GM21737 (cell line): ENCODE measurements at regions not wholly inside any gene's neighbourhood (a gene's known extent, or its start where the extent isn't known, plus 50 kb on each side); places are given as distances from the start of the nearest gene placed in this dataset.

Source experiments
- ATAC-seq: cut with Tn5 transposase; IDR thresholded peaks from one replicate; pipeline ENCODE4 v1.9.1; 2021; ENCODE audit warnings: mild to moderate bottlenecking, moderate library complexity; ENCODE audit not compliant: unreplicated experiment

DNA sequence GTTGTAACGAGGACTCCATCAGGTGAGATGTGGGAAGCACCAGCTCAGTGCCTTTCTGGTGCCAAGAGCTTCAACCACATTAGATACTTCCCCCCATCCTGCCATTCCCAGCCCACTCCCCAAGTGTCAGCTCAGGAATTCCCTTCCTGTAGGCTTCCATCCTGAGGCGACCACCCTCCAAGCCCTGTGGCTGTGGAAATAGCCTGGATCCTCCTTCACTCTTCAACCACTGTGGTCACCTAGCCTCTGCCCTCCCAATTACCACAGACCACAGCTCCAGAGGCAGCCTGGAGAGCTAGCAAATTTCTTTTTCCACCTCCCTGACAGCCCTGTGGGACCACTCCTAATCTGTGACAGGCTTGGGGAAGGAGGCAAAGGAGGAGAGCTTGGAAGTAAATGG, 219.8 kb upstream of the MAP3K1 start:
- no peak for ATAC-seq

DNA sequence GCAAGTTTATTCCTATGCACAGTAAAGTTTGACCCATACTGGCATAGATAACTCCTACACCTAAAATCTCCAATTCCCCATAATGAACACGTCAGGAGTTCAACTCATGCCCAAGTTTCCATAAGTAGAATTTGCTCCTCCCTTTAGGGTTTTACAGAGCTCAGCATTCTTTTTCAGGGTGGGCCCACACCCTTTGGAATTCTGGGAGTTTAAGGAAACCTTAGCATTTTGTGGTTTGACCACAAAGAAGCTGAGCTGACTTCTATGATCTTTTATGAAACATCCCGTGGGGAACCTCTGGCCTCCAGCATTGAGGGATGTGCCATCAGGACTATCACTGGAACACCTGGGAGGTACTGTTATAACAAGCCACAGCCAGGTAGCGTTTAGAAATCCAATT, 220.6 kb upstream of the MAP3K1 start:
- no peak for ATAC-seq

DNA sequence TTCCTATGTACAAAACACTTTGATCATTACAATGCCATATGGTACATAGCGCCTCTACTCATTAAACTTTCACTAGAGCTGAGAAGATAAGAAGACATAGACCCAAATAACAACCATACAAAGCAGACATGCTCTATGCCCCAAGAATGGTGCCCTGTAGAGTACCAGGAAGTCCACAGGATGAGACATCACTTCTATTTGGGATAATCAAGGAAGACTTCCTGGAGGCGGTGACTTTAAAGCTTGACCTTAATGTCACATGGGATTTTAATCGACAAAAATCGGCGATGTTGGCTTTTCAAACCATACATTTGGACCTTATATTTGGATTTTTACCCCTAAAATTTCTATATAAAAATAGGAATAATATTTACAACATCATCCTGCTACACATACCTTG, 224.3 kb upstream of the MAP3K1 start:
- ATAC-seq, result no peak

DNA sequence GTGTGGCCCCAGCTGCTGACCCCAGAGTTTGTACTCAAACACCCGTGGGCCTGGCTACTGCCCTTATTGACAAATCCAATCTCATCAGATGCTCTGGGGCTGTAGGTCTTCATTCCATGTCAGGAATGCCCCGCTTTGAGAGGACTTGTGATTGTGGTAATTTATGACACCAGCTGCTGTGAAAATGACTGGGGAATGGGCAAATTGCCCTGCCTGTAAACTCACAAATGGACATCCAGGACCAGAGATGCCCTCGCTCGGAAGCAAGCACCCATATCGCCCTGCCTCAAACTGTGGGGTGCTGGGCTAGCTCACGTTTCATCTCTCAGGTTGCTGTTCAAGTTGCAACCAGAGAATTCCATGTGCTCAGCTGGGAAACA, 225.9 kb upstream of the MAP3K1 start:
- no peak for ATAC-seq

DNA sequence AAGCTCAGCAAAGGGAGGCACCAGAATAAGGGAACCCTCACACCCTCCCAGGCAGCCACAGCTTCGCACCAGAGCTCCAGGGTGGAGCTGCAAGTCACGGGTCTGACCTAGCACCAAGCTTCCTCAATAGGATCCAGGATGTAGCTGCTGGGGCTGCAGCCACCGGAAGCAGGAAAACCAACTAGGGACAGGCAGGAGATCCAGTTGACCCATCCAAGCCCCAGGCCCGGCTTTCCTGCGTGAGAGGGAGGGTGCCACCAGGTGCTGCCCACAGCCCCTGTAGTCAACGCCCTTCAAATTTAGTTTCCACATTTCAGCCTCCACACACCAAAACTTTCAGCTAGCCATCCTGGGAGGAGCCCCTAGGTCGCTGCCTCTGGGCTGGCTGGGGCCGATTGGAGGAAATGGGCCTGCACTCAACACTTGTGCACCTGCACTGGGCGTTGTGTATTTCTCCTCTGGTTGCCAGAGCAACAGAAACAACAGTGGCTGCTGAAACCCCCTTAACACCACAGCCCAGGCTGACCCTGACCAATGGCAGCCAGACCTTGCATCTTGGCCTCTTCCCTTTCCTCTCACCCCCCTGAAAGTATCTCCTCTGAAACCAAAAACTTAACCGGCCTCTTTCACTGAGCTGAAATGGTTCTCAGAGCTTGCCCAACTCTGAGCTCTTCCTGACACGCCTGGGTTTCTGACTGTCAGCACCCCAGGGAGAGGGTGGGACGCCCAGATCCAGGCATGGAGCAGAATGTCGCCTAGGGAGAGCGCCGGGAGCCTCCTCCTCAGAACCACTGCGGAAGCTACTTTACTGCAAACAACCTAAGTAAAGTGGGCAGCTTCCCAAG, 226.5 kb upstream of the MAP3K1 start:
- ATAC-seq, result peak; percentile 98

DNA sequence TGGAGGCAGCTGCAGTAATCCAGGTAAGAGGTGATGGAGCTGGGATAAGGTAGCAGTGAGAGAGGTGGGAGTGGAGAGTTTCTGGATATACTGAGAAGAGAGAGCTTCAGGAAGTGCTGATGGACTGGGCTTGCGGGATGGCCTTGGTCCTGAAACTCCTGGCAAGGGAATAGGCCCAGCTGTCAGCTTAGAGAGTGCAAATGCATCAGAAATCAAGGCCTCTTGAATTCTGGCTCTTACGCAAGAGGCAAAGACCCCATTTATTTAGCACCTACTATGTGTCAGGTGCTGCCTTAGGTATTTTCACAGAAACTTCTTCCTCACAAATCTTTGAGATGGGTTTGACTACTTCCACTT, 227.2 kb upstream of the MAP3K1 start:
- no peak for ATAC-seq

DNA sequence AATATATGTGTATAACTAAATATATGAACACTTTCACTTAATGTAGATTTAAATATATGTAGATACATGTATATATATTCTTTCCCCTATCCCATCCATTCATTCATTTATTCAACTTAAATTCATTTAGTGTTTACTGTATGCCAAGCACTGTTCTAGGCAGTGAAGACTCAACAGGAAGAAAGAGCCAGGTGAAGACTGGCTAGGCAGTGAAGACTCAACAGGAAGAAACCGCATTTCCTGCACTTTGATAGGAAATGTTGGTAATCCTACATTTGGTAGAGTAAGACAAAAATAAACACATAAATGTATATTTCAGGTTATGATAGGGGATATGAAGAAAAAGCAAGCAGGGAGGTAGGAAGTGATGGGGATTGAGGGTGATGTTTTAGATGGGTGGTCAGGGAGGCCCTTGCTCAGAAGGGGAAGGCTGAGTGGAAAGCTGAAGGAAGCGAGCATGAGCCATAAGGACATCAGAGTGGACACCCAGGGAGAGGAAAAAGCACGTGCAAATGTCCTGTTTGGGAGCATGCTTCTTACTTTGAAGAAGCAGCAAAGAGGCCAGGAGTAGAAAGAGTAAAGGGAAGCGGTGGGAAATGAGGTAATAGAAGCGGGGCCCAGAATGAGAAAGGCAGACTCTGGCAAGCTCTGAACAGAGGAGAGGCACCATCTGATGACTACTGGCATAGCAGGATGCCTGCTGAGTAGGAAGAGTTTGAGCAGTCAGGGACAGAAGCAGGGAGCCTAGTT, 227.8 kb upstream of the MAP3K1 start:
- no peak for ATAC-seq

DNA sequence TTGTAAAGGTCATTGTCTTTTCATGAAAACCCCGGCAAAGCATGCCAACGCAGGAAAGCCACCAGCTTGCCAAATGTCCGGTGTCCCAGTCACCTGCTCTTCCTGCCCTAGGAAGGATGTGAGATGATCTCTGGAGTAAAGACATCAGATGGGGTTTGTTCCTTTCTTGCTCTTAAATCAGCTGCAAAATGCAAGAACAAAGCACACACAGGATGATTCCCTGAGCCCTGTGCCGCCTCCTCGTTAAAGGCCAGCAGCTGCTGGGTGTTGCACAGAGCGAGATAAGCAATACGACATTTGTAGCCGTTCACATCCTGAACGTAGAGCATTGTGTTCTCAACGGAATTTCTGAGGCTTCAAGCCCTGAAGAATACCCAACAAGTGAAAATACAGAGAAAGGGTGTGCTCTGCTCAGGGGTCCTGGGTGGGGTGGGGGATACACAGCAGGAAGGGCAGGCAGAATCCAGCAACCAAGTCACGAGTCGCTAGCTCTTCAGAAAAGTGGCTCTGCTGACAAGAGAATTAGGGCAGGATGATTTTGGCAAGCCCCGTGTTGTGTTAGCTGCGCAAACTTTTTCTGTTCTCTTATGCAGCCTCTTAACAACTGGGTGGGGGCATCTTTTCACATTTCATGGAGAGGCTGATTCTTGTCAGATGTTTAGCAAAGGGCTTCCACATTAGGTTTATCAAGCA, 229.2 kb upstream of the MAP3K1 start:
- no peak for ATAC-seq

DNA sequence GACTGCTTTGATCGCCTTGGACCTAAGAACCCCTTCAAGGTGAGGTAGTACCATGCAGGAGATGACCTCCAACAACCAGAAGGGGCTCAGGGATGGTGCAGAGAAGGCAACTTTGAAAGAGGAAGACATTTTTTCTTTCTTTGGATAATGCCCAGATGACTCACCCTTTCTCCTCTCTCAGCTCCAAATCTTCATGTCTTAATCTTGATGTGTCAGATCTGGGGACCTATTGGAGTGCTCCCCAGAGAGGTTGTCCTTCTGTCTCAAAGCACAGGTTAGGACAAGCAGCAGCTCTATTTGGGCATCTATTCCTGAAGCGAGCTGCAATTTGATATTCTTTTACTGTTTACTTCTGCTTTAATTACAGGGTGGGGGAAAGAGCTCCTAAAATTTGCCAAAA, 229.9 kb upstream of the MAP3K1 start:
- ATAC-seq, result no peak

DNA sequence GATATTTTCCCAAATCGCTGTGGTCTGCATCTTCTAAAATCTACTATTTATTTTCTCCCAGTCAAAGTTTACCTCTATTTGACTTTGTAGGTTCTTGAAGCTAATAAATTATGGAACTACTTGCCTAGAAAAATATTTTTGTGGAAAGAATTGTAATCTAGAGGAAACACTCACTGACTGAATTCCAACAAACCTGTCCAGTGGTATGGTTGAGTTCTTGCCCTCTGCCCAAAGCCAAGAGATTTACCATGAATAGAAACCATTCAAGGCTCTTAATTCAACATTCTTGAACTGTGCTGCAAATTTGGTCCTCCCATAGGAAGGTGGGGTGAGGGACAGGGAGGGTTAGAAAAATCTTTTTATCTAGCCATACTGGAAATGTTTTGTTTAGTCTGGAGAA, 233.9 kb upstream of the MAP3K1 start:
- ATAC-seq, result no peak

DNA sequence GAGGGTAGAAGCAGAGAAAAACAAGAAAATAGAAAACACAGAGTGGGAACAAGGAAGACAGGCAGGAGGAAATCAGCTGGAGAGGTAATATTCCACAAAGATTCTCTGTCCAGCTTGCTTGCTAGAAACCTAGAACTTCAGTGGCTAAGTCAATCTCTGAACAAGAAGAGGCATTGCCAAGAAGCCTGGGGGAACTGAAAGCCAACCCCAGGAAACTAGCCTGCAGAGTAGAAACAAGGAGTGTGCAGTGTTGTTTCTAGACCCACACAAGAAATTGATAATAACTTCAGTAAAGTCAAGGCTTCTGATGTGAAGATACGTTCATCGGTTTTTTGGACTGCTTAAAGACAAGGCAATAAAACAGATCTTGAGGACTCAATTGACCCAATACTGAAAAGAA, 234.5 kb upstream of the MAP3K1 start:
- ATAC-seq, result no peak

DNA sequence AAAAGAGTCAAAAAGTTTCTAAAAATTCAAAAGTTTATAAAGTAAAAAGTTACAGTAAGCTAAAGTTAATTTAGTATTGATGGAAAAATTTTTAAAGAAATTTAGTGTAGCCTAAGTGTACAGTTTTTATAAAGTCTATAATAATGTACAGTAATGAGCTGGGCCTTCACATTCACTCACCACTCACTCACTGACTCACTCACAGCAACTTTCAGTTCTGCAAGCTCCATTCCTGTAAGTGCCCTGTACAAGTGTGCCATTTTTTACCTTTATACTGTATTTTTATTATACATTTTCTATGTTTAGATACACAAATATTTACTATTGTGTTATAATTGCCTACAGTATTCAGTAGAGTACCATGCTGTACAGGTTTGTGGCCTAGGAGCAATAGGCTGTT, 239.5 kb upstream of the MAP3K1 start:
- no peak for ATAC-seq

DNA sequence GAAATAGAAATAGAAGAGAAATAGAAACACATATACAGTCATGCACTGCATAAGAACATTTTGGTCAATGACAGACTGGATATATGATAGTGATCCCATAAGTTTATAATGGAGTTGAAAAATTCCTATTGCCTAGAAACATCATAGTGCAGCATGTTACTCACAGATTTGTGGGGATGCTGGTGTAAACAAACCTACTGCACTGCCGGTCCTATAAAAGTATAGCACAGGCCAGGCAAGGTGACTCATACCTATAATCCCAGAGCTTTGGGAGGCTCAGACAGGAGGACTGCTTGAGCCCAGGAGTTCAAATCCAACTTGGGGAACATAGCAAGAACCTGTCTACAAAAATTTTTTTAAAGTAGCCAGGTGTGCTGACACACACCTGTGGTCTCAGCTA, 240.6 kb upstream of the MAP3K1 start:
- no peak for ATAC-seq

DNA sequence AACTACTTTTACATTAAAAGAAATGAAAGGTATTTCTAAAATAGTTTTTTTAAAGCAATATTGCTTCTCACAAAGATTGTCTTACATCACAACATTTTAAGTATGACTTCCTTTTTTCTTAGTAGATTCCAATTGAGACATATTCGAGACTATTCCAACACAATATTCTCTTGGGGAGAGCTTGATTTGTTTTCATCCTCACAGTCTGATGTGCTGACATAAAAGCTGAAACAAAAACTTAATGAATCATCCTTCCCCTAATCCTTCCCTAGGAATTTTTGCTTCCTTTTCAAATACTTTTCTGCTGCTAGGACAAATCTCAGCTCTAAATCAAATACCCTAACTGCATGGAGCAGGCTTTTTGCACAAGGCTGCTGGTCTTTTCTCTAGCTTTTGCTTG, 245.8 kb upstream of the MAP3K1 start:
- no peak for ATAC-seq

DNA sequence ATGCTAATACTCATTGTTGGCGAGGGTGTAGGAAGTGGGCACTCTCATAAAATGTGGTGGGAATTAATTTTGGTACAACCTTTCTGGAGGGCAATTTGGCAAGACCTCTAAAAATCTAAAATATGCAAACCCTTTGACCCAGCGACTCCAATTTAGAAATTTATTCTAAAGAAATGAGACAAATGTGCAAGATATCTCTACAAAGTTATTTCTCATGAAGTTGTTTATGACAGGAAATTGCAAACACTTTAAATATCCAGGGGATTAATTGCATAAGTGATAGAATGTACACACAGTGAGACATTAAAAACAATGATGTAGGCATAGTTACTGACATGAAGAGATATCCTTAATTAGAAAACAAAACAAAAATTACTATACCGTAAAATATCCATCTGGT, 246.3 kb upstream of the MAP3K1 start:
- no peak for ATAC-seq

DNA sequence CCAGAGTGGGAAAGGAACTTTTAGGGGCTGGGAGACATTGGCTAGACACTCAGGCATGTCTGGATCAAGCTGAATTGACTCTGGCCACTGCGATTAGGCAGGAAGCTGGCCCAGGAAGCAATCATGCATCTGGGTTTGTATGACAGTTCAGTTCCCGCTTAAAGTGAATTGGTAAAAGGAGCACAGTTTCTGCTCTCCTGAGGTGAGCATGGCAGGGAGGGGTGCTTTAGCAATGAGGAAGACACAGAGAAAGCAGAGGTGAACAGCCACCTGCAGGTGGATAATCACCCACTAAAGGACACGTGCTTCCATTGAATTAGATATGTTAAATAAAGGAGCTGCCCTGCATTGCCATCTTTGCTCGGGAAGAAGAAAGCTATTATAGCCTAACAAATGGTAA, 248.1 kb upstream of the MAP3K1 start:
- no peak for ATAC-seq

DNA sequence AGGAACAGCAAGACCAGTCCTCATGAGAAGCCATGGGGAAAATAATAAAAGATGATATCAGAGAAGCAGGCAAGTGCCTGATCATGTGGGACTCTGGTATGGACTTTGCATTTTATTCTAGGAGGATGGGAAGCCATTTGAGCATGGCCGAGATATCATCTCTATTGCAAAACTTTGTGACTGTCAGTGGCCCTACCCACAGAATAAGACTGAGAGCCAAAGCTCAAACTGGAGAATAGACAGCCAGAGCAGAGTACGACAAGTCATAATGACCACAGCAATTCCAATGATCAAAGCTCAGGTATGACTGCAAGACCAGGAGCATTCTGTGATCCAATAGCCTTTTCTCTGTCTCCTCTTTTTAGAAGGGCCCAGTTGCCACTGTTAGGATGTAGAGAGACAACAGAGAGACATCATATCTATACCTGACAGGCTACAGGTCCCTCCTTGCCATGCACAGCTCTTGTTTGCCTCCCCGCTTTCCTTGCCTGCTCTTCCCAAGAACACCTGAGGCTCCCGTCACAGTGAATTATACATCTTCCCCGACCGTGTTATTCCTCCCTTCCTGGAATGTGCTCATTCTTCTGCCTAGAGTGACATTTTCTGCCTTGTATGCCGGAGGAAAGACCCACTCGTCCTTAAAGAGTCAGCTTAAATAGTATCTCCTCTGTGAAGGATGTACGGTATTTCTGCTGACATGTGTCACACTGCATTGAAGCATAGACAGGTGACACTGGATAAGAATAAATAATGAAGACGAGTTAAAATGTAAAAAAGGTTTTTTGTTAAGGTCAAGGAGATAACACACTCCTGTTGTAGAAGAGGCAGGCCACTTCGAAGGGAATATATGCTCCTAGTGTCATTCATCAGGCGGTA, 248.7 kb upstream of the MAP3K1 start:
- ATAC-seq, result no peak

DNA sequence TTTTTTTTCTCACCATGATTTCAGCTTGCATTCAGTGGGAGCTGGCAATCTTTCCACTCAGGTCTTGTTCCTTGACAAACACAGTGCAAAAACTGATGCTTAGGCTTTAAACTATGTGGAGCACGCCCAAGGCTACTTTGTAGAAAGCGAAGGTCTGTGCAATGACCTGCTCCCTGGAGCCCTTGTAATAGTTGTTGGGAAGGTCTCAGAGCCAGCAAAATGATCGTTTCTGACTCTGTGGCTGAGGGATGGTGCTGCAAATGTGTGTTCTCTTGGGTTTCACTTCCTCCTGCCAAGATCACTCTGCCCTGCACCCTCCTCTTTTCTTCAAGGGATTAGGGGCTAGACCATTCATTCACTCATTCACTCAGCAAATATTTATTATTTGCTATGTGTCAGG, 249.7 kb upstream of the MAP3K1 start:
- no peak for ATAC-seq

DNA sequence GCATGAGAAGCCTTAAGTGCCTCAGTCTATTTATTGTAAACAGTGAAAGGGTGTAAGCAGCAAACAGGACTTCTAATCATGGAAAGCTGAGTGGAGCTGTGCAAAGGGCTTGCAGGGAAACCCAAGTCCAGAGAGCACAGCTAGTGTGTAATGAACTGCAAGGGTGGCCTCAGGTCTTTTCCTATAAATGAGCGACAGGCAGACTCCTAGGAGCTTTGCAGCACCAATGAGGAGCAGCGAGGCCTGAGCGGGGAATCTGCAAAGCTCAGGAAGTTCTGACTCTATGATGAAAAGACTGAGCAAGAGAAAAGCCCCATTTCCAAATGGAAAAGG, 250.1 kb upstream of the MAP3K1 start:
- ATAC-seq, result no peak

DNA sequence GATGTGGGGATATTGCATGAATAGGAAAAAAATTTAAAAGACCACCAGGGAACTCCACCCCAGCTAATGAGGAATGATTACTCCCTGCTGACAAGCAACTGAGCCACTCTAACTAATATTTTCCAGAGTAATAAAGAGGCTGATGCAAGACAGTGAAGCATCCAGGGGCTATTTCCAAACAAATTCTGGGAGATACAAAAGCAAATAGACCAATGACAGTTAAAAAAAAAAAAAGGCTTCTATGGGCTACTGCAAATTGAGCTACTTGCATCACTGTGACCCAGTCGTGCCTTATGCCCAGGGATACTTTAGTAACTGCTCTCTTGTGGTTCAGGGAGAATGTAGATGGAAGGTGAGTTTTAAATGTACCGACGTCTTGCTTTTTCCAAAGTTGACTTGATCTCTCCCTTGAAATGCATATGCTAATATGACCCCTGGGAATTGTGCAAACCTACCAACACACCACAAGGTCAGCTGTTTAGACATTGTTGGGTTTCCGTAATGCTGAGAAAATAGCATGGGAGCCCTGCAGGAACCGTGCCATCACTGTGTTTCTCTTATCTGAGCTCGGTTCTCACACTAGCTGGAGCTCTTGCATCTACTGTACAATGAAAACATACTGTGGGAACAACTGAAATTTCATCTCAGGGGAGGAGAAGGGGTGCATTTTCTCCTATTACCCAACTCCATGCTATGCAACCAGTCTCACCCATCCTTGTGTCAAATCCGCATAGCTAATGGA, 250.6 kb upstream of the MAP3K1 start:
- no peak for ATAC-seq

DNA sequence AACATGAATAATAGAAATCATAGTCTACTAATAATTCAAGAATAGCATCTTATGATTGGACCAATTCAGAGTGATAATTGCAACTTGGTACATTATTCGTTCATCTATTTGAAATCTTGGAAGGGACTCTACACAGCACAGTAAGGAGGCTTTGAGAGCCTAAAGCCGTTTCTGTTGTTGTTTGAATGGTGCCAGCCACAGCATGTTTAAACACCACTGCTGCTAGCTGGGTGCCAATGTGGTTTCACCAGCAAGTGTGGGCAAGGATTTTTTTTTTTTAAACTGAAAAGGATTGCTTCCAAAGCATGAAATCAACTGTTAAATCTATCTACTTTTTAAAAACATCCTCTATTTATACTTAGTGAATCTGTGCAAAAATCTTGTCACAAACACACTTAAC, 253.9 kb upstream of the MAP3K1 start:
- no peak for ATAC-seq
